Kidney tubule cell (primary cell): ENCODE measurements at regions not wholly inside any gene's neighbourhood (a gene's known extent, or its start where the extent isn't known, plus 50 kb on each side); places are given as distances from the start of the nearest gene placed in this dataset.
"Not testable (repeated sequence)": the region's sequence is repeated elsewhere in the genome, so short reads cannot be mapped to it uniquely, and the experiment has no call there.

Experiments used
- DNase-seq: peaks from one replicate; pipeline ENCODE4 v3.0.0-alpha.2; 2018; ENCODE audit warnings: low spot score

GRCh38 chrX:86887341-86887740 lies 630.3 kb upstream of the KLHL4 start:
- no peak for DNase-seq

DNA sequence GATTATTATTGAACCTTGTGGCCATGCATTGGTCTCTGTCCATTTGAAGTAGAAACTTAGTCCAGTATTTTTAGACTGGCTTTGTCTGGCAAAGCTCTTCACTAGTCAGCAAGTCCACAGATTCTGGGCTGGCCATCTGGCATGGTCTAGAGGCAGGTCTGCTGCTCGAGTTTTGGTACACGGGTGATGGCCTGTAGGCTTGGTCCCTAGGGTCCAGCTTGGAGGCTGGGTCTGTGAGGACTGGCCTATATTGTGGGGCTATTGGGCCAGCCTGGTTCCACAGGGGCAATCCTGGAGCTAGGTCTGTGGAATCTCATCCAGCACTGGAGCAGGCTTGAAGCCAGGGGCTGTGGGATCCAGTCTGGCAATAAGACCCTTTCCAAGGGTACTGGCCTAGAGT lies 607.6 kb upstream of the KLHL4 start:
- no peak for DNase-seq

- no peak for DNase-seq
These were observed 606.8 kb upstream of the KLHL4 start for GRCh38 chrX:86910602-86911311.

- no peak for DNase-seq
These were observed 603.0 kb upstream of the KLHL4 start for GRCh38 chrX:86914569-86914968.

DNA sequence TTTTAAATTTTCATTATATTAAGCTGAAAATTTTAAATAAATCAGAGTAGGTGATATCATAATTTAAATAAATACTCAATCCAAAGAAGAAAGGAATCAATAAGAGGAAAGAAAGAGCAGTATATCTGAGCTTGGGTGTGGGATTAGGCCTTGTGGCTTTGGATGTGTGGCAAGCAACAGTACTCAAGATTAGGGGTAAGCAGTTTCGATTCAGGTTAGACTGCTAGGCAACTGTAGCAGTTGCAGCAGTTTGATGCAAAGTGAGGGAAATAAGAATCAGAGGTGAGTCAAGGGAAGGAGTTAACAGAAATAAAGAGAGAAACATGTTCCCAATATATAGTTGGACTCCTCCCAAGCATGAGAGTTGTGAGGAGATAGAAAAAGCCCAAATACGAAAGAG lies 599.6 kb upstream of the KLHL4 start:
- no peak for DNase-seq

- no peak for DNase-seq
These were observed 587.2 kb upstream of the KLHL4 start for GRCh38 chrX:86930419-86930818.

DNA sequence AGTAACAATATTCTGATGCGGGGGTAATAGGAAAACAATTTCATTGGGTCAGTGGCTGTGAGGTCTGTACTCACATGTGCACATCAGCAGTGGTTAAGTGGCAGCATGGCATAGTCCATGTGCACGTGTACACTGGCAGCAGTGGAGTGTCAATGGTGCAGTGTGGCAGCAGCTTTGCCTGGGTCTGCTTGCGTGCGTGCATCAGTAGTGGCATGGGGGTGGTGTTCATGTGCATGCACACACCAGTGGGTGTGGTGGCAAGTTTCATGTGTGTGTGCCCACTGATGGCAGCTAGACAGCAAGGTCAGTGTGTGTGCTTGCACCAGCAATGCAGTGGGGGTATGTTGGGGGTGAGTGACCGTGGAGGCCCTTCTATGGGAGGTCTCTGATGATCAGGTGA lies 581.6 kb upstream of the KLHL4 start:
- DNase-seq = no peak

DNA sequence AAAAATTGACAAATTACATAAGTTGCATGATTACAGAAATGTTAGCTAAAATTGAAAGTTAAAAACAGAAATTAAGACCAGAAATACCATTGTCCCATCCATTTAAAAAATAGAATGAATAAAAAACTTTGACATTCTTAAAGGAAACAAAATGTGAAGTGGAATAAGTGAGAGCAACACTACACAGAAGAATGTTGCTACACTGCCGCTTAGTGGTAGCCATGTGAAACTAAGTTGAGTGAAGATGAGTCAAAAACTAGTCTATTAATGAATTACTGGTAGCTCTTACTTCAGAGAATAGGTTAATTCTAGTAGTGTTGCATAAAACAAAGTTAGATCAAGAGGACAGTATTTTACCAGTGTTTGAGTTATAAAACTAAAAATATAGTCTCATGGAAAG lies 571.0 kb upstream of the KLHL4 start:
- DNase-seq = peak; percentile 64

GRCh38 chrX:86964321-86964720 lies 553.3 kb upstream of the KLHL4 start:
- no peak for DNase-seq

GRCh38 chrX:86981326-86981879 lies 536.2 kb upstream of the KLHL4 start:
- DNase-seq = no peak

DNA sequence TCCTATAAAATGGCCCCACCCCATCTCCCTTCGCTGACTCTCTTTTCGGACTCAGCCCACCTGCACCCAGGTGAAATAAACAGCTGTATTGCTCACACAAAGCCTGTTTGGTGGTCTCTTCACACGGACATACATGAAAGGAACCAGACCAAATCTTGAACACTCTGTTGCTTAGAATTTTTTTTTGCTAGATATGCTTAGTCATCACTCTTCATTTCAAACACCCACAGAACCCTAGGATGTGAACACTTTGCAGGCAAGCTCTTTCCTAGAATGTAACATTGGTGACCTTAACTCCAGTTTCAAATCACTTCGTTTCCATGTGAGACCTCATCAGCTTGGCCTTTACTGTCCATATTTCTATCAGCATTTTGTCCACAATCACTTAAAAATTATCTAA lies 530.3 kb upstream of the KLHL4 start:
- DNase-seq = not testable (repeated sequence)

GRCh38 chrX:87003031-87003430 lies 514.6 kb upstream of the KLHL4 start:
- DNase-seq = no peak

DNA sequence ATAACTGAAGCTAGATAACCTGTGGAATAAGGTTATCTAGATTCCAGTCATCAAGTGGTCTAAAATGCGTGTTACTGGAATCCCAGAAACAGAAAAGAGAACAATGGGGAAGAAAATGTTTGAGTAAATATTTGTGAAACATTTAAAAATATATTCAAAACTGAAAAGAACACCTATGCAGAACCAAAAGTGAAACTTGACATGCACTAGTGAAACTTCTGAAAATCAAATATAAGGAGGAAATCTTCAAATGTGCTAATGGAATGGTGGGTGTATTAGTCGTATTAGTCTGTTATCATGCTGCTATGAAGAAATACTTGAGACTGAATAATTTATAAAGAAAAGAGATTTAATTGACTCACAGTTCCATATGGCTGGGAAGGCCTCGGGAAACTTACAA lies 512.4 kb upstream of the KLHL4 start:
- no peak for DNase-seq

GRCh38 chrX:87005885-87006284 lies 511.7 kb upstream of the KLHL4 start:
- DNase-seq = no peak

DNA sequence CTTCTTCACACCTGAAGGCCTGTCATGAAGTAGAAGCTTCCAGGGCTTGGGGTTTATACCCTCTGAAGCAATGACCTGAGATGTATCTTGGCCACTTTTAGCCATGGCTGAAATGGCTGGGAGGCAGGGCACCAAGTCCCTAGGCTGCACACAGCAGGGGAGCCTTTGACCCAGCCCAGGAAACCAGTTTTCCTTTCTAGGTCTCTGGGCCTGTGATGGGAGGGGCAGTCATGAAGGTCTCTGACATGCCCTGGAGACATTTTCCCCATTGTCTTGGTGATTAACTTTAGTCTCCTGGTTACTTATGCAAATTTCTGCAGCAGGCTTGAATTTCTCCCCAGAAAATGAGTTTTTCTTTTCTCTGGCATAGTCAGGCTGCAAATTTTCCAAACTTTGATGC lies 511.0 kb upstream of the KLHL4 start:
- no peak for DNase-seq

GRCh38 chrX:87017210-87017609 lies 500.4 kb upstream of the KLHL4 start:
- DNase-seq = no peak

- DNase-seq = not testable (repeated sequence)
These were observed 484.5 kb upstream of the KLHL4 start for GRCh38 chrX:87033115-87033514.

DNA sequence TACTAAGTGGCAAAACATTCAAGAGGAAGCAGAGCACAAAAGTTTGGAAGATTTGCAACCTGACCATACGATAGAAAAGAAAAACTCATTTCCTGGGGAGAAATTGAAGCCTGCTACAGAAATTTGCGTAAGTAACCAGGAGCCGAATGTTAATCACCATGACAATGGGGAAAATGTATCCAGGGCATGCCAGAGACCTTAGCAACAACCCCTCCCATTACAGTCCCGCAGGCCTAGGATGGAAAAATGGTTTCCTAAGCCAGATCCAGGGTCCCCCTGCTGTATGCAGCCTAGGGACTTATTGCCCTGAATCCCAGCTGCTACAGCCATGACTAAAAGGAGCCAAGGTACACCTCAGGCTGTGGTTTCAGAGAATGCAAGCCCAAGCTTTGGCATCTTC lies 472.2 kb upstream of the KLHL4 start:
- DNase-seq = no peak

DNA sequence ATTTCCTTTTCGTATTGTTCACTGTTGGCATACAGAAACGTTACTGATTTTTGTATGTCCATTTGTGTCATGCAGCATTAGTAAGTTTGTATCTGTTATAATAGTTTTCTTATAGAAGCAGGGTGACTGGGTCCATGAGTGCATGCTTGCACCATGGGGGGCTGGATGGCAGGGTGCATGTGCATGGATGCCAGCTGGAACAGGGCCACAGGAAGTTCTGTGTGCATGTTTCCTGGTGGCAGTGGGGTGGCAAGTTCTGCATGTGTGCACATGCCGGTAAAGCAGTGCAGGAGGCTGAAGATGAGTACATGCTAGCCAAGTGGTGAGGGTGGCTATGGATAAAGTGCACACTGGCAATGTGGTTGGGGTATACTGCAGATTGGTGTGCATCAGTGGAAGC lies 468.0 kb upstream of the KLHL4 start:
- DNase-seq = no peak

GRCh38 chrX:87063642-87064041 lies 454.0 kb upstream of the KLHL4 start:
- no peak for DNase-seq

GRCh38 chrX:87064502-87064901 lies 453.1 kb upstream of the KLHL4 start:
- DNase-seq = no peak

GRCh38 chrX:87067795-87068369 lies 449.7 kb upstream of the KLHL4 start:
- no peak for DNase-seq

GRCh38 chrX:87078231-87078630 lies 439.4 kb upstream of the KLHL4 start:
- no peak for DNase-seq

DNA sequence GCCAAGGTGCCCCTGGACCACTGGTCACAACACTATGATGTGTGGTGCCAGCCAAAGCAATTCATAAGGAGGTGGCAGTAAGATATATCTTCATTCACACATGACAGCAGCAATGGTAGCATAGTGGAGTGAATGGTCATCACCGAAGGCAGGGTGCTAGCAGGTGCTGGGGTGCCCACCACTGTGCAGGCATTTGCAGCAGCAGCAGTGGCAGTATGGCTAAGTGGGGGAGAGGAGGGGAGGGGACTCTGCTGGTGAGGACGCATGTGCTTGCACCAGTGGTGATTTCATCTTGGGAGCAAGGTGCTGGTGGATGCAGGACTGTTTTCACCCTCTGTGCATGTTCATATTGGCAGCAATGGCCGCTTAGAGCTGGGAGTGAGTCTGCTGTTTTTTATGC lies 419.1 kb upstream of the KLHL4 start:
- DNase-seq = no peak
